MM.1S (cell line): ENCODE measurements at regions not wholly inside any gene's neighbourhood (a gene's known extent, or its start where the extent isn't known, plus 50 kb on each side); places are given as distances from the start of the nearest gene placed in this dataset.

Experiments used
- CTCF ChIP-seq: fragments of 300-600 bp; sonication (generic); IDR thresholded peaks from 2 replicates; pipeline ENCODE4 v1.5.1; 2016; ENCODE audit warnings: antibody characterized with exemption, low read length, mixed read lengths
- EZH2phosphoT487 ChIP-seq: fragments of 300-600 bp; sonication (generic); IDR thresholded peaks from 2 replicates; pipeline ENCODE4 v1.6.1; 2018; ENCODE audit warnings: antibody characterized with exemption, low read length

- TF ChIP-seq CTCF (no peak), EZH2phosphoT487 (no peak)
Measured at GRCh38 chr7:94245500-94245899, 149.2 kb upstream of the COL1A2 start.
